Stimulated activated CD4-positive, alpha-beta T cell treated with anti-CD3 and anti-CD28 coated beads, Interleukin-12 subunit alpha, Interleukin-12 subunit beta, amount 100 ng/mL, for 48 hours (primary cell): ENCODE measurements at regions not wholly inside any gene's neighbourhood (a gene's known extent, or its start where the extent isn't known, plus 50 kb on each side); places are given as distances from the start of the nearest gene placed in this dataset.
"Not testable (repeated sequence)": the region's sequence is repeated elsewhere in the genome, so short reads cannot be mapped to it uniquely, and the experiment has no call there.

Source experiments
- DNase-seq, 3 donors: peaks; one replicate each; pipeline ENCODE4 v3.0.0-alpha.2; 2020; ENCODE audit warnings: low read depth in 2 of 3, low spot score in 1 of 3

GRCh38 chr2:17460371-17461086, 57.7 kb downstream of the RAD51AP2 start:
- DNase-seq = no peak

- DNase-seq = no peak
Observed at GRCh38 chr2:17455343-17455742, 62.9 kb downstream of the RAD51AP2 start.

DNA sequence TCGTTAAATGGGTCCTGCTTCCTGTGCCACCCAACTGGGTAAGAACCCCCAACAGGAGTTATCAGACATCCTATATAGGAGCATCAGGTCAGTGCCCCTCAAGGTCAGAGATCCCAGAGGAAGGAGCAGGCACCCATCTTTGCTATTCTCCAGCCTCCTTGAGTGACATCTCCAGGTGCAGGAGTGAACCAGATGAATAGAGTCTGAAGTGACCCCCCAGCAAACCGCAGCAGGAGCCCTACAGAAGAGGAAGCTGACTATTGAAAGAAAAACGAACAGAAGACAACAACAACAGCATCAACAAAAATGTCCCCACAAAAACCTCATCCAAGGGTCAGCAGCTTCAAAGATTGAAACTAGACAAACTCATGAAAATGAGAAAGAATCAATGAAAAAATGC, 72.0 kb downstream of the RAD51AP2 start:
- DNase-seq = not testable (repeated sequence)

DNA sequence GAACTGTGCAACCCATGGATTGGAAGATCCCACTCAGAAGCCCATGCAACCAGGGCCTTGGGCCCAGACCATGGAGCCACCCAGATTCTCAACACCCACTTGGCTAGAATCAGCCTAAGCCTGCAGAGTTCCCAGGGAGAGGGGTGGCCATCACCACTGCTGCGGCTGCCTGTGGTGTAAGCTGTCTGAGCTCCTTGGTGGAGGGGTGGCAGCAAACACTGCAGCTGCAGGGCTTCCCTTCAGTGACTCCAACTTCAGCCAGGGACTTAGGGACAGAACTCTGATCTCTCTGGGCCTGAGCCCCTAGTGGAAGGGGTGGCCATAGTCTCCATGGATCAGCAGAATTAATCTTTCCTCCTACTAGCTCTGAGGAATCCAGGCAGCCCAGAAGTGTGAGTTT, 72.5 kb downstream of the RAD51AP2 start:
- no peak for DNase-seq

- no peak for DNase-seq
Observed at GRCh38 chr2:17442334-17442733, 75.9 kb downstream of the RAD51AP2 start.

- DNase-seq = no peak
Observed at GRCh38 chr2:17441790-17442189, 76.5 kb downstream of the RAD51AP2 start.

- DNase-seq = no peak
Observed at GRCh38 chr2:17441055-17441771, 77.0 kb downstream of the RAD51AP2 start.

DNA sequence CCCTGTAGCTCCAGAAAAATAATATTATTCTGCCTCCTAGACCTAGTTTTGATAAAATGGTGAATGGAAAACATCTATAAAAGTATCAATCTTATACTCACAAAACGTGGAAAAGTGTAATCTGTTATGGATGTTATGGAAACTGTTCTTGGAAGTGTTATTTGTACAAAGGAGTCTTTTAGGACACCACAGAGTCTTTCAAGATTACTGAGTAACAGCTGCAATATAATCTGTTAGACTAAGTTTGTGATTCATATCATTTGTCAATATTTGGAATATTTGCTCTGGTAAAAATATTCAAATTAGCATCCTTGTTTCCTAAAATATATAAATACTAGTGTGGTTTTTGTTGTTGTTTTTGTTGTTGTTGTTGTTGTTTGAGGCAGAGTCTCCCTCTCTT, 87.9 kb downstream of the RAD51AP2 start:
- no peak for DNase-seq

- no peak for DNase-seq
Observed at GRCh38 chr2:17429130-17429529, 89.1 kb downstream of the RAD51AP2 start.

DNA sequence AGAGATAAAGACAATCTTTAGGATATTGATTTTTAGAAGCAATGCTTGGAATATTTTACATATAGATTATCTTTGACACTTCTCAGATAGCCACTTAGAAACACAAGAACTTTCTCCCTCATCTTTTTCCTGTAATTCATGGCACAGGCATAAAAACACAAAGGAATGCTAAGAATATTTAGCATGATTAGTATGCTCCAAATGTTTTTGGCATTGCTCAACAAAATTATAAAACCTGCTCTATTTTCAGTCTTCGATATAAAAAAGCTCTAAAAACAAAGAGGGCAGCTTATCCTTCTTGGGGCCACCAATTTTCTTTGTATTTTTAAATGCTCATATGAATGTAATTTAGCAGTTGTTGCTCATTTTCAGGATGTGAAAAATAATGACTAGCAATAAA, 90.8 kb downstream of the RAD51AP2 start:
- DNase-seq = no peak

GRCh38 chr2:17426743-17427142, 91.5 kb downstream of the RAD51AP2 start:
- no peak for DNase-seq

DNA sequence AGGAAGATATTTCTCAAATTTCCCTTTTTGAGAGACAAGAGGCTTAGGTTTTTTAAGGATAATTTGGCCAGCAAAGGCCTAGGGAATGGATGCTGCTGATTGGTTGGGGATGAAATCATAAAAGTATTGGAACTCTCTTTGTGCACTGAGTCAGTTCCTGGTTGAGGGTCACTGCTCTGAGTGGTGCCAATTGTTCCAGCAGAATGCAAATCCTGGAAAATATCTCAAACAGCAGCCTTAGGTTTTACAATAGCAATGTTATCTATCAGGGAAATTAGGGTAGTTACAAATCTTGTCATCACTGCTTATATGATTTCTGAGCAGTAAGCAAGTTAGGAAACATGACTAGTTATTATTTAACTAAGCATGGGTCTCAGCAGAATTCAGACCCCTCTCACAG, 96.2 kb downstream of the RAD51AP2 start:
- DNase-seq = no peak

GRCh38 chr2:17416884-17417391, 101.3 kb downstream of the RAD51AP2 start:
- DNase-seq = no peak

GRCh38 chr2:17413036-17413435, 105.2 kb downstream of the RAD51AP2 start:
- no peak for DNase-seq

DNA sequence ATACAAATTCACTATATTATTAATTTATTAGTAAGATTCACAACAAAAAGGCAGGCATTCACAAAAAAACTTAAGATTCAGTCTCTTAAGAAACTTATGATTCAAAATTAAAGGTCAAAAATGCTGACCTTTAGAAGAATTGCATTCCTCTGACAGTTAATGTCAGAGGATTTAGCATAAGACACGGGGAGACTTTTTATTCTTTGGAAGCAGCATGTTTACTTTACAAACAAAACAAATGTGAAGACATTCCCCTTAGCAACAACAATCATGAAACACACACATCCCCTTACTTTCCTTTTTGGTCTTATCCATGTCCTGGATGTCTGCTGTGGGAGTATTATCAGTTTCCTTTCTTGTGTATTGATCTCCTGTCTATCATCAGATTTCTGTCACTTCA, 117.1 kb downstream of the RAD51AP2 start:
- no peak for DNase-seq

GRCh38 chr2:17398770-17399169, 119.5 kb downstream of the RAD51AP2 start:
- DNase-seq = no peak

GRCh38 chr2:17388798-17389197, 129.4 kb downstream of the RAD51AP2 start:
- DNase-seq = no peak

- DNase-seq = no peak
Observed at GRCh38 chr2:17387591-17387990, 130.6 kb downstream of the RAD51AP2 start.

DNA sequence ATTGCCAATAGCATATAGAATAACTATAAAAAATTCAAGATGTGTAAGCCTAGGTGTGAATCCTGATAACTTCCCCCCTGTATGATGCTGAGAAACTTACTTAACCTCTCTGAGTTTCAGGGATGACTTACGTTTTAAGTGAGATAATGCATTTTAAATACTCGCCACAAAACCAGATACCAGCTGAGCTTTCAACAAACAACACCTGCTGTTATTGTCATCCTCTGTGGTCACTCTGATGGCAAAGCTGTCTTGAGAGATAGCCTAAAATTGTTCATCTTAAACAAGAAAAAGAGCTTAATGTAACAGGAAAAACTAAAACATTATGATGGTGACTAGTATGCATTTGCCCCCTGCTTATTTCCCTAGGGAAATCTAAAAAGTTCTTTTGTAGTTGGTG, 131.5 kb downstream of the RAD51AP2 start:
- no peak for DNase-seq

GRCh38 chr2:17380003-17380402, 138.2 kb downstream of the RAD51AP2 start:
- no peak for DNase-seq

DNA sequence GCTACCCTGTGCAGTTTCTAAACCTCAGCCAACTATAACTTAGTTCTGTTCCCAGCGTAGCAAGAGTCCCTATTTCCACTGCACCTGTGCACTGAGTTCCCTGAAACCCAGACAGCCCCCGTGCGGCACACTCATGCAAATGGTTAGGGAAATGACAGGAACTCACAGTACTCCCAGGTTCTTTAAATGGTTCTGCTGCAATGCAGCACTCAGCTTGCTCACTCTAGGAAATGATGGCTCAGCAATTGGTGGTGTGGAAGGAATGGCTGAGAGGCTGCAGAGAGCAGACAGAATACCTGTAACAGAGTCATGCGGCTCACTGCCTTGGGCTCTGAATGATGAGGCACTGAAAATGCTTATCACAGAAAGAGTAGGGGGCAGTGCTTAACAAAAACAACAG, 143.0 kb downstream of the RAD51AP2 start:
- no peak for DNase-seq

DNA sequence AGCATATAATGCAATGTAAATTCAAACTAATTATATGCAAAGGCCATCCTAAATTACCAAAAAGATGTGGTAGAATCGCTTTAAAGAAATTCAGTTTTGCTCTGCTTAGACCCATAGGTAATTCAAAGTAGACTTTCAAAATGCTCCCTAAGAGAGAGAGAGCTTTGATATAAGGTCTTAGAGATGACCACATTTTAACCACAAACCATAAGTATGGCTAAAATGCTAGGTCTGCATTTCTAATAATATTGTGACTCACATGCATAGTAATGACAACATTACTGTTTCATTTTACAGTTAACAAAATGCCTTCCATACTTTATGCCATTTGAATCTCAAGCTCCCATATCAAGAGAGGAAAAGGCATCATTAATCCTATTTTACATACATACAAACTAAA, 144.5 kb downstream of the RAD51AP2 start:
- no peak for DNase-seq

DNA sequence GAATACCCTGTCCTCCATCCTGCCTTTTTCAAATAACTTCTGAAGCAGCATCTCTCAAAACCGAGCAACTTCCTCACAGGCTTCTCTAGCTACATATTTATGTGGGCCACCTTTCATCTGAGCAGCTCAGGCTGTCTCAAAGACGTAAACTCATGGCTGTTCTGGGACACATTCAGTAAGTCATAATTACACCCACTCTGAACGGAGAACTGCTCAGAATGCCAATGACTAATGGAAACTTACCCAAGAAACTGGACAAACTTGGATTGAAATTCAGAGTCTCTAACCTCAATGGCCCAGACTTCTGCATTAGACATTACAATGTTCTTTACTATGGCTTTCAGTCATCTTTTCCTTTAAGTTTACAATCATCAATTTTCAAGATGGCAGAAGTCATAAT, 145.2 kb downstream of the RAD51AP2 start:
- no peak for DNase-seq
